Lower lobe of right lung (tissue), 2 donors: ENCODE measurements at regions not wholly inside any gene's neighbourhood (a gene's known extent, or its start where the extent isn't known, plus 50 kb on each side); places are given as distances from the start of the nearest gene placed in this dataset.

Source experiments
- ATAC-seq, 2 donors: fragments of 200-7000 bp; cut with Tn5 transposase; one replicate each; pipeline ENCODE4 v1.9.1; 2020 to 2022; ENCODE audit warnings: mild to moderate bottlenecking in 2 of 2, moderate library complexity in 2 of 2
- DNase-seq: peaks from one replicate; pipeline ENCODE4 v3.0.0-alpha.2; 2020
- H3K27ac ChIP-seq: fragments of 200-600 bp; one replicate; pipeline ENCODE4 v1.8.0; 2022
- H3K27me3 ChIP-seq: fragments of 200-600 bp; one replicate; pipeline ENCODE4 v1.8.0; 2022; ENCODE audit warnings: low read depth
- H3K36me3 ChIP-seq: fragments of 200-600 bp; one replicate; pipeline ENCODE4 v1.8.0; 2022; ENCODE audit warnings: mild to moderate bottlenecking
- H3K4me1 ChIP-seq: fragments of 200-600 bp; one replicate; pipeline ENCODE4 v1.8.0; 2022
- H3K4me3 ChIP-seq: fragments of 200-600 bp; one replicate; pipeline ENCODE4 v1.8.0; 2022; ENCODE audit warnings: mild to moderate bottlenecking
- H3K9me3 ChIP-seq: fragments of 200-600 bp; one replicate; pipeline ENCODE4 v1.8.0; 2022
- intact Hi-C: fragments of 100-400 bp; cut with DNase I; formaldehyde crosslinking; loops from one replicate; pipeline ENCODE4 v1.11.0; 2022
- TF ChIP-seq, protein P1 (sequence below): fragments of 200-600 bp; IDR thresholded peaks from one replicate; pipeline ENCODE4 v1.8.0; 2022; ENCODE audit warnings: antibody characterized with exemption, mild to moderate bottlenecking
- donor health status: DM: no; HTN: yes; CAD: no; lungs with severe emphysema.

DNA sequence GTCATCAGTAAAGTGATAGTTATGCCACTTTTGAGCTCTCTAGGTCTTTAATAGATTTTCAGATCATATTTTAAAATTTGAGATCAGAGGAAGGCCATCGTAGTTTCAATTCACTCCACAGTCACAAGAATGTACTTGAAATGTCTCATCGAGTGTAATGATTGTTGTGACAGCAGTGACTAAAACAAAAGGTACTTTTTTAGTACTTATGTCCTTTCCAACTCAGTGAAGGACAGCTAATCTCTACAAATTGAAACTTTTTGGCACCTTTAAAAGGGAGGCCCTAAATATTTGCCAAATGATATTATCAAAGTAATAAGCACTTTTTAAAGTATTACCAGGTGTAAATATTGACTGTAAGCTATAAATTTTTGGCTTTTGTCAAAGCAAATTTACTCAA, 702.9 kb upstream of the GRM3 start:
- Histone ChIP-seq H3K4me3 (no peak overlapping the region), H3K36me3 (no peaks in the 10 kb centered on the region), H3K27me3 (no peaks in the 10 kb centered on the region), H3K9me3 (no peaks in the 10 kb centered on the region), H3K4me1 (no peaks in the 10 kb centered on the region), H3K27ac (no peak overlapping the region)
- no peak for DNase-seq
- TF ChIP-seq, protein P1, sequence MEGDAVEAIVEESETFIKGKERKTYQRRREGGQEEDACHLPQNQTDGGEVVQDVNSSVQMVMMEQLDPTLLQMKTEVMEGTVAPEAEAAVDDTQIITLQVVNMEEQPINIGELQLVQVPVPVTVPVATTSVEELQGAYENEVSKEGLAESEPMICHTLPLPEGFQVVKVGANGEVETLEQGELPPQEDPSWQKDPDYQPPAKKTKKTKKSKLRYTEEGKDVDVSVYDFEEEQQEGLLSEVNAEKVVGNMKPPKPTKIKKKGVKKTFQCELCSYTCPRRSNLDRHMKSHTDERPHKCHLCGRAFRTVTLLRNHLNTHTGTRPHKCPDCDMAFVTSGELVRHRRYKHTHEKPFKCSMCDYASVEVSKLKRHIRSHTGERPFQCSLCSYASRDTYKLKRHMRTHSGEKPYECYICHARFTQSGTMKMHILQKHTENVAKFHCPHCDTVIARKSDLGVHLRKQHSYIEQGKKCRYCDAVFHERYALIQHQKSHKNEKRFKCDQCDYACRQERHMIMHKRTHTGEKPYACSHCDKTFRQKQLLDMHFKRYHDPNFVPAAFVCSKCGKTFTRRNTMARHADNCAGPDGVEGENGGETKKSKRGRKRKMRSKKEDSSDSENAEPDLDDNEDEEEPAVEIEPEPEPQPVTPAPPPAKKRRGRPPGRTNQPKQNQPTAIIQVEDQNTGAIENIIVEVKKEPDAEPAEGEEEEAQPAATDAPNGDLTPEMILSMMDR: no peak
- intact Hi-C loops: no loop called here
- ATAC-seq: peak in 1 of 2 donors; percentile 87

GRCh38 chr7:85931919-85932318, 711.8 kb upstream of the GRM3 start:
- no peak for DNase-seq
- peaks cover 15% of the 10 kb centered on the region for H3K9me3 ChIP-seq
- intact Hi-C loops: no loop called here
- no peak overlapping the region for H3K4me3 ChIP-seq
- TF ChIP-seq, protein P1: no peak
- H3K27ac ChIP-seq: no peak overlapping the region
- no peak for ATAC-seq
- no peaks in the 10 kb centered on the region for H3K36me3 ChIP-seq
- H3K4me1 ChIP-seq: no peaks in the 10 kb centered on the region
- no peaks in the 10 kb centered on the region for H3K27me3 ChIP-seq

GRCh38 chr7:85928500-85928899, 715.2 kb upstream of the GRM3 start:
- DNase-seq (no peak), ATAC-seq (no peak)
- Histone ChIP-seq H3K4me1 (no peaks in the 10 kb centered on the region), H3K27me3 (no peaks in the 10 kb centered on the region), H3K9me3 (peaks cover 9% of the 10 kb centered on the region), H3K36me3 (no peaks in the 10 kb centered on the region), H3K4me3 (no peak overlapping the region), H3K27ac (no peak overlapping the region)
- intact Hi-C loops: no loop called here
- TF ChIP-seq, protein P1: no peak

DNA sequence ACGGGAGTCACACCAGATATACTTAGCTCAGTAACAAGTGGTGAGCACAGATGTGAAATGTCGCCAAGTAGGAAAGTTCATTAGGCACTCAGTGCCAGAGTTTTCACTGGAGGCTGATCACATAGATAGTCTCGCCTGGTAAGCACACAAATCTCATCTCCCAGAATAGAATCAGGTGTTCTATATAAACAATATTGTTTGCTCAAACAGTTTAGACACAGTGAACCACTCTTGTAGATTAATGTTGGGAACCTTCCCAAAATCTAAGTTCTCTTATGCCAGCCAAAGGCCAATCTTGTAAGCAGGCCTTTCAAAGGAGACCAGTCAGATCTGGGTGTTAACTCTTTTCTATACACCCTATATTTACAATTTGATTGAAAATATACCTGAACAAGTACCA, 716.5 kb upstream of the GRM3 start:
- TF ChIP-seq, protein P1: no peak
- H3K4me3 ChIP-seq: no peak overlapping the region
- ATAC-seq (no peak), DNase-seq (no peak)
- no peak overlapping the region for H3K27ac ChIP-seq
- H3K36me3 ChIP-seq: no peaks in the 10 kb centered on the region
- no peaks in the 10 kb centered on the region for H3K27me3 ChIP-seq
- no peaks in the 10 kb centered on the region for H3K4me1 ChIP-seq
- intact Hi-C loops: no loop called here
- H3K9me3 ChIP-seq: peaks cover 6% of the 10 kb centered on the region

- Histone ChIP-seq H3K4me1 (no peaks in the 10 kb centered on the region), H3K9me3 (no peaks in the 10 kb centered on the region), H3K4me3 (no peak overlapping the region), H3K27ac (no peak overlapping the region), H3K36me3 (no peaks in the 10 kb centered on the region), H3K27me3 (no peaks in the 10 kb centered on the region)
- TF ChIP-seq, protein P1: no peak
- intact Hi-C loops: no loop called here
- no peak for ATAC-seq
- no peak for DNase-seq
These were observed 719.6 kb upstream of the GRM3 start for GRCh38 chr7:85924062-85924461.

DNA sequence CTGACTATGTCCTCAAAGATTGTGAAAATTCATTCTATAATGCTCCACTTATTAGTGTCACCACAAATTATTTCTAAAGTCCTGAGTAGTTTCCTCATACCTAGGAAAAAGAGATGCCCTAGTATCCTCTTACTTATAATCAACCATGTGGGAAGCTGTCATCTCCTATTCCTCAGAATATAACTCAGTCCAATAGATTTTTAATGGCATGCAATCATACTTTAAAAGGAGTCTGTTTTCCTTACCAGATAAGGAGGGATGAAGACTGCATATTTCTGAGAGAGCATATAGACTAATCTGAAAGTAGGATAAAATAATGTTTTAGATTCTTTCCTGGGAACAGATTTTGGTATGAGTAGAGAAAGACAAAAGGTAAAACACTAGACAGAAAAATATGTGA, 727.7 kb upstream of the GRM3 start:
- no peak for ATAC-seq
- TF ChIP-seq, protein P1: no peak
- Histone ChIP-seq H3K9me3 (no peaks in the 10 kb centered on the region), H3K27ac (no peak overlapping the region), H3K27me3 (no peaks in the 10 kb centered on the region), H3K4me1 (no peaks in the 10 kb centered on the region), H3K4me3 (no peak overlapping the region), H3K36me3 (no peaks in the 10 kb centered on the region)
- intact Hi-C loops: no loop called here
- no peak for DNase-seq
